Body of pancreas (tissue), 4 donors: ENCODE measurements at regions not wholly inside any gene's neighbourhood (a gene's known extent, or its start where the extent isn't known, plus 50 kb on each side); places are given as distances from the start of the nearest gene placed in this dataset.

Experiments used
- CTCF ChIP-seq, 7 experiments: fragments of 450-650 bp in 4 of 7; fragments of 200-600 bp in 3 of 7; sonication (generic) in 3 of 7; IDR thresholded peaks; one replicate each; pipeline ENCODE4 v1.5.1; 2016 to 2019; ENCODE audit warnings: antibody characterized with exemption in 7 of 7
- POLR2A ChIP-seq, 3 donors: fragments of 450-650 bp; IDR thresholded peaks; one replicate each; pipeline ENCODE4 v1.6.1; 2016; ENCODE audit warnings: antibody characterized with exemption in 3 of 3, mild to moderate bottlenecking in 2 of 3

GRCh38 chr4:71163317-71163716 lies 169.9 kb downstream of the DCK start:
- TF ChIP-seq CTCF (IDR thresholded peaks at IDR 0.05) (no peak), POLR2A (IDR thresholded peaks at IDR 0.05) (no peak)
